Stimulated activated naive CD8-positive, alpha-beta T cell treated with anti-CD3 and anti-CD28 coated beads, Interleukin-15, amount 100 ng/mL, for 72 hours (primary cell): ENCODE measurements at regions not wholly inside any gene's neighbourhood (a gene's known extent, or its start where the extent isn't known, plus 50 kb on each side); places are given as distances from the start of the nearest gene placed in this dataset.

Source experiments
- ATAC-seq: fragments of 150-1000 bp; cut with Tn5 transposase; 2 replicates; pipeline ENCODE4 v1.10.0; 2021; ENCODE audit warnings: mild to moderate bottlenecking, moderate library complexity
- DNase-seq, 2 donors: peaks; one replicate each; pipeline ENCODE4 v3.0.0; 2021 to 2022
- H3K27ac Mint-ChIP-seq, 2 donors: one replicate each; pipeline ENCODE4 v1.8.0; 2022; ENCODE audit warnings: mild to moderate bottlenecking in 2 of 2, mixed read lengths in 2 of 2, moderate library complexity in 2 of 2
- H3K27me3 Mint-ChIP-seq: one replicate; pipeline ENCODE4 v1.8.0; 2022; ENCODE audit warnings: mixed read lengths
- H3K4me1 Mint-ChIP-seq: one replicate; pipeline ENCODE4 v1.8.0; 2022; ENCODE audit warnings: mild to moderate bottlenecking, mixed read lengths
- H3K4me3 Mint-ChIP-seq, 2 donors: one replicate each; pipeline ENCODE4 v1.8.0; 2022; ENCODE audit warnings: mild to moderate bottlenecking in 2 of 2, mixed read lengths in 2 of 2, moderate library complexity in 1 of 2
- H3K9me3 Mint-ChIP-seq, 2 donors: one replicate each; pipeline ENCODE4 v1.8.0; 2022; ENCODE audit warnings: mixed read lengths in 2 of 2

- H3K27me3 Mint-ChIP-seq = no peaks in the 10 kb centered on the region
- ATAC-seq (no peak), DNase-seq (no peak)
- H3K4me3 Mint-ChIP-seq = no peak overlapping the region
- no peak overlapping the region for H3K27ac Mint-ChIP-seq
- H3K9me3 Mint-ChIP-seq = no peaks in the 10 kb centered on the region
- no peaks in the 10 kb centered on the region for H3K4me1 Mint-ChIP-seq
These were observed 56.0 kb upstream of the DPYD start for GRCh38 chr1:97976801-97977200.
